Brain microvascular endothelial cell (primary cell): ENCODE measurements at regions not wholly inside any gene's neighbourhood (a gene's known extent, or its start where the extent isn't known, plus 50 kb on each side); places are given as distances from the start of the nearest gene placed in this dataset.
A peak's percentile ranks its signal among the peaks of the same experiment; 100 is the strongest.

Experiments used
- DNase-seq: peaks from one replicate; pipeline ENCODE4 v3.0.0-alpha.2; 2020
- H3K27ac ChIP-seq: fragments of 250-450 bp; sonication (Bioruptor Pico); 2 replicates; pipeline ENCODE4 v1.5.1; 2020; ENCODE audit warnings: mild to moderate bottlenecking, moderate library complexity
- H3K27me3 ChIP-seq: fragments of 250-450 bp; sonication (Bioruptor Pico); replicated peaks from 2 replicates; pipeline ENCODE4 v1.5.1; 2020; ENCODE audit warnings: mild to moderate bottlenecking
- H3K36me3 ChIP-seq: fragments of 250-450 bp; sonication (Bioruptor Pico); replicated peaks from 2 replicates; pipeline ENCODE4 v1.5.1; 2020; ENCODE audit warnings: mild to moderate bottlenecking
- H3K4me3 ChIP-seq: 2 replicates; pipeline ENCODE4 v1.5.1; 2011; ENCODE audit warnings: low read depth, mild to moderate bottlenecking, control low read depth, low read length, moderate library complexity
- CTCF ChIP-seq: IDR thresholded peaks from 2 replicates; pipeline ENCODE4 v1.5.1; 2011; ENCODE audit warnings: low read depth, mild to moderate bottlenecking, moderate library complexity, low read length, control low read depth, inconsistent platforms; ENCODE audit errors: missing control alignments
- in situ Hi-C: cut with HindIII; loops from 2 replicates; pipeline ENCODE4 v1.10.0; 2017; ENCODE audit warnings: low sequenced_read_pairs, low pct_ligation_motif_present

- Histone ChIP-seq H3K27ac (no peak overlapping the region), H3K36me3 (no peaks in the 10 kb centered on the region), H3K27me3 (no peaks in the 10 kb centered on the region), H3K4me3 (no peak overlapping the region)
- no peak for DNase-seq
- in situ Hi-C loops: no loop called here
- no peak for TF ChIP-seq CTCF
These were observed 227.9 kb upstream of the TAS2R1 start for GRCh38 chr5:9858043-9858442.

GRCh38 chr5:9853309-9853708 is 223.2 kb upstream of the TAS2R1 start:
- no peak for TF ChIP-seq CTCF
- no peak for DNase-seq
- Histone ChIP-seq H3K4me3 (no peak overlapping the region), H3K27me3 (no peaks in the 10 kb centered on the region), H3K36me3 (no peaks in the 10 kb centered on the region), H3K27ac (no peak overlapping the region)
- in situ Hi-C loops: no loop called here

GRCh38 chr5:9852671-9853070 is 222.5 kb upstream of the TAS2R1 start:
- in situ Hi-C loops: no loop called here
- H3K27me3 ChIP-seq: no peaks in the 10 kb centered on the region
- H3K36me3 ChIP-seq: no peaks in the 10 kb centered on the region
- no peak for TF ChIP-seq CTCF
- peak; percentile 23 for DNase-seq
- no peak overlapping the region for H3K27ac ChIP-seq
- no peak overlapping the region for H3K4me3 ChIP-seq

- TF ChIP-seq CTCF: peak; percentile 71
- Histone ChIP-seq H3K4me3 (no peak overlapping the region), H3K27ac (no peak overlapping the region), H3K27me3 (no peaks in the 10 kb centered on the region), H3K36me3 (no peaks in the 10 kb centered on the region)
- DNase-seq: peak; percentile 94
- in situ Hi-C loops: no loop called here
These were observed 221.3 kb upstream of the TAS2R1 start for GRCh38 chr5:9851458-9851857.

- no peak overlapping the region for H3K4me3 ChIP-seq
- in situ Hi-C loops: no loop called here
- no peak for DNase-seq
- H3K27me3 ChIP-seq: no peaks in the 10 kb centered on the region
- no peak for TF ChIP-seq CTCF
- no peaks in the 10 kb centered on the region for H3K36me3 ChIP-seq
- no peak overlapping the region for H3K27ac ChIP-seq
These were observed 220.3 kb upstream of the TAS2R1 start for GRCh38 chr5:9850456-9850855.

- DNase-seq: no peak
- H3K27me3 ChIP-seq: no peaks in the 10 kb centered on the region
- no peaks in the 10 kb centered on the region for H3K36me3 ChIP-seq
- TF ChIP-seq CTCF: no peak
- in situ Hi-C loops: no loop called here
- H3K4me3 ChIP-seq: no peak overlapping the region
- no peak overlapping the region for H3K27ac ChIP-seq
These were observed 217.5 kb upstream of the TAS2R1 start for GRCh38 chr5:9847631-9848030.
